ENCODE measurements at regions not wholly inside any gene's neighbourhood (a gene's known extent, or its start where the extent isn't known, plus 50 kb on each side); places are given as distances from the start of the nearest gene placed in this dataset.

DNA sequence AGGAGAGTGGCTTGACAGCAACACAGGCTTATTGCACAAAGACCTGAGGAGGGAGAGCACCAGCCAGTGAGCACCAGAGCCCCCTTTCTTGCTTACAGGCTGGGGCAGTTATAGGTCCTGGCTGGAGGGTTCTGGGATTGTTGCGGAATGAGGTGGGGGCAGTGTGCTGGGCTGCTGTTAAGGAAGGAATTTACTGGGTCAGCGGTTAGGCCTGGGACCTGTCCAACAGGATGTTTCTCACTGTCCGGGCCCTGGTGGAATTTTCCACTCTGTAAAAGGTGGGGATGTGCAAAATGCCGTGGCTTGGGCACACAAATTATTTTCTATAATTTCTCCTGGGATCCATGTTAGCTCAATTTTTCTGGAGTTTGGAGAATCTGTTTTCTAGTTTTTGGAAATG is 757.3 kb downstream of the TYW1 start:
- TF ChIP-seq POLR2A (IDR thresholded peaks at IDR 0.05) (no peak), CTCF (IDR thresholded peaks at IDR 0.05) (no peak)
